ENCODE measurements at regions not wholly inside any gene's neighbourhood (a gene's known extent, or its start where the extent isn't known, plus 50 kb on each side); places are given as distances from the start of the nearest gene placed in this dataset.

DNA sequence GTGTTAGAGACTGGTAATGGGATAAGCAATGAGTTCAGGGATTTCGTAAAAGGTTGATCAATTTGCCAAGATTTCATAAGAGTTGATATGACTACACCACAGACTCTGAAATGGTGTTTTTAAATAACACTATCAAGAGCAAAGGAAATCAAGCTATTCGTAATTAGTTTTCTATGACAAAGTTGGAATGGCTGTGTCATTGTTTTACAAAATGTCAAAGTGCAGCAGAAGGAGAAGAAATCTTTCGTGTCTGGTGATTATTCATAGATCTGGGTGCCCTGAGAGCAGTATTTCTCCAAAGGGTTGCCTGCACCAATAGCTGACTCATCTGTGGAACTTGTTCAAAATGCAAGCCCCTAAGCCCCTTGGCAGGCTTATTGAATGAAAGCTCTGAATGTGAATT is 70.1 kb downstream of the NABP1 start:
- Histone ChIP-seq H4K20me1 (ENCODE audit: control insufficient read depth, insufficient read depth) (no peaks in the 10 kb centered on the region), H3K9me3 (replicated peaks; ENCODE audit: control insufficient read depth, insufficient read depth, low read length) (no peaks in the 10 kb centered on the region), H3K27me3 (replicated peaks in 1 of 2; ENCODE audit: control insufficient read depth in 2 of 2, insufficient read depth in 2 of 2, low read length in 1 of 2) (no peaks in the 10 kb centered on the region), H3K9ac (ENCODE audit: control insufficient read depth, insufficient read depth, low read length) (no peak overlapping the region), H3K4me1 (ENCODE audit: control insufficient read depth, insufficient read depth, low read length) (peaks cover 10% of the 10 kb centered on the region), H3K79me2 (ENCODE audit: control insufficient read depth, insufficient read depth, low read length) (no peaks in the 10 kb centered on the region), H2AFZ (ENCODE audit: control insufficient read depth, low read depth, low read length) (no peak overlapping the region), H3K27ac (ENCODE audit: control insufficient read depth, insufficient read depth) (no peak overlapping the region), H3K4me2 (ENCODE audit: control insufficient read depth, insufficient read depth) (peak overlapping the region; percentile 60), H3K4me3 (no peak overlapping the region), H3K36me3 (ENCODE audit: control insufficient read depth in 2 of 2, insufficient read depth in 2 of 2, low read length in 1 of 2) (no peaks in the 10 kb centered on the region)
- no TSS peak for BruUV-seq (replicated peaks)
- TF ChIP-seq TCF12 (IDR thresholded peaks at IDR 0.05; ENCODE audit: low read depth, low read length) (no peak), BACH1 (IDR thresholded peaks at IDR 0.05; ENCODE audit: borderline replicate concordance) (no peak), EZH2 (IDR thresholded peaks at IDR 0.05; ENCODE audit: borderline replicate concordance, control insufficient read depth, low read depth, low read length) (no peak), ZNF24 (IDR thresholded peaks at IDR 0.05) (no peak), CHD4 (IDR thresholded peaks at IDR 0.05) (no peak), SUZ12 (IDR thresholded peaks at IDR 0.05; ENCODE audit: unreplicated experiment) (no peak), BCL11A (IDR thresholded peaks at IDR 0.05; ENCODE audit: low read depth, low read length) (no peak), KLF5 (IDR thresholded peaks at IDR 0.05; ENCODE audit: partially characterized antibody) (no peak), GABPA (IDR thresholded peaks at IDR 0.05; ENCODE audit: low read depth) (no peak), JUND (IDR thresholded peaks at IDR 0.05; ENCODE audit: low read depth, low read length) (no peak)
- TF ChIP-seq, protein P1, sequence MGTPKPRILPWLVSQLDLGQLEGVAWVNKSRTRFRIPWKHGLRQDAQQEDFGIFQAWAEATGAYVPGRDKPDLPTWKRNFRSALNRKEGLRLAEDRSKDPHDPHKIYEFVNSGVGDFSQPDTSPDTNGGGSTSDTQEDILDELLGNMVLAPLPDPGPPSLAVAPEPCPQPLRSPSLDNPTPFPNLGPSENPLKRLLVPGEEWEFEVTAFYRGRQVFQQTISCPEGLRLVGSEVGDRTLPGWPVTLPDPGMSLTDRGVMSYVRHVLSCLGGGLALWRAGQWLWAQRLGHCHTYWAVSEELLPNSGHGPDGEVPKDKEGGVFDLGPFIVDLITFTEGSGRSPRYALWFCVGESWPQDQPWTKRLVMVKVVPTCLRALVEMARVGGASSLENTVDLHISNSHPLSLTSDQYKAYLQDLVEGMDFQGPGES (IDR thresholded peaks at IDR 0.05): no peak
- in situ Hi-C loops (cut with MboI) (no loop called here), intact Hi-C loops (cut with micrococcal nuclease; ENCODE audit: unreplicated experiment) (no loop called here)
- FAIRE-seq (no peak), DNase-seq (ENCODE audit: low read depth, low spot score) (no peak), ATAC-seq (peak; percentile 64)
- SMC1A ChIA-PET (ENCODE audit: uncharacterized antibody, unreplicated experiment): interaction anchor here (0.8 to 3.0 kb wide), 10 partner anchors 9 to 193 kb away, joined by 3 to 14 read pairs (median 4); no protein-coding TSS in a partner anchor
- WGBS (ENCODE audit: insufficient coverage, insufficient replicate concordance, low lambda C conversion rate, missing lambda C conversion rate): 47% methylated on average over 3 of the region's 3 CpGs
- RAD21 ChIA-PET (ENCODE audit: unreplicated experiment): interaction anchor here (1.0 to 1.4 kb wide), 2 partner anchors 9 to 21 kb away, joined by 3 read pairs; no protein-coding TSS in a partner anchor
- POLR2A ChIA-PET: interaction anchor here (1.1 to 2.8 kb wide), 2 partner anchors 10 to 23 kb away, joined by 3 to 9 read pairs; no protein-coding TSS in a partner anchor
- CTCF ChIA-PET: interaction anchor here (1.1 to 3.9 kb wide), 3 partner anchors 10 to 182 kb away, joined by 3 to 32 read pairs (median 3); no protein-coding TSS in a partner anchor
